Fibroblast of skin of left quadriceps (primary cell): ENCODE measurements at regions not wholly inside any gene's neighbourhood (a gene's known extent, or its start where the extent isn't known, plus 50 kb on each side); places are given as distances from the start of the nearest gene placed in this dataset.
"Not testable (repeated sequence)": the region's sequence is repeated elsewhere in the genome, so short reads cannot be mapped to it uniquely, and the experiment has no call there.

Experiments
- DNase-seq, 2 experiments: peaks; one replicate each; pipeline ENCODE4 v3.0.0-alpha.2; 2013; ENCODE audit warnings: low read depth in 2 of 2

DNA sequence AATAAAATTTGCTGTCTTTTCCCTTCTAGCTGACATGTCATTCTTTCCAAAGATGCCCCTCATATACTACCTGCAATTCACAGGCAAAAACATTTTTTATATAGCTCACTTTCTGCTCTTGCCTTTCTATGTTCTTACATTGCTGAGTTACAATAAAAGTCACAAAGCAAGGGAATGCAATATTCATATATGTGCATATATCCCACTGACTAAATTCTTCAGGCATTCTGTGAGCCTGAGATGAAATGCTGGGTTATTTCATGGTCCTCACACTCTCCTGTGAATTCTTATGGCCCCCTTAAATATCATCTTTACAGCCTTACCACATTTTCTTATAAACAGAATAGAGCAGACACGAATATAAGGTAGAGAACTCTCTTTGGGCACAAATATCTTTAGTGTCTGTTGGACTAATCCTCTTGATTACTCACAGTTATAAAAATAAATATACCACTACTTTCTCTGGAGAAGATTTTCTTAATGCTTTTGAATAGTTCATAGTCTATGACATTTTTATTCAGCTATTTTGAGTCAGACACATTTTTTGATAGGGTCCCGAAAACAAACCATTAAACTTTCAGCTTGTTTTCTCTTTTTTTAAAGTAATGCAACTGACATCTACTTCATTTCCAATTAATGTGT, 84.1 kb upstream of the H2AZ1 start:
- DNase-seq: no peak

DNA sequence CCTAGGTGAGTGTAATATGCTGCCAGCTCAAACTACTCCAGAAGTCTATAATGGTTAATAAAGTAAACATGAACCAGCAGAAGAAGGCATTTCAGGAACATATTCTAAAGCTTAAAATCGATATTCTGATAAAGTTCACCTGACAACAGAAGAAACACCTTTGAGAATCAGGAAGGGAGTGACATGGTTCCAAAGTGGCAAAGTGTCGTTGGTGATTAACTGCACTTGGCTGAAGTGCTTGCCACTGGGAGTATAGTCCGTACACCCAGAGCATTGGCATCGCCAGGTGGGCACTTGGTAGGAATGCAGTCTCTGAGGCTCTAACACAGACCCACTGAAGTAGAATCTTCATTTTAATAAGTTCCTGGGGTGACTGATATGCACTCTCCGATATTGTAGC, 76.0 kb upstream of the H2AZ1 start:
- DNase-seq: no peak

DNA sequence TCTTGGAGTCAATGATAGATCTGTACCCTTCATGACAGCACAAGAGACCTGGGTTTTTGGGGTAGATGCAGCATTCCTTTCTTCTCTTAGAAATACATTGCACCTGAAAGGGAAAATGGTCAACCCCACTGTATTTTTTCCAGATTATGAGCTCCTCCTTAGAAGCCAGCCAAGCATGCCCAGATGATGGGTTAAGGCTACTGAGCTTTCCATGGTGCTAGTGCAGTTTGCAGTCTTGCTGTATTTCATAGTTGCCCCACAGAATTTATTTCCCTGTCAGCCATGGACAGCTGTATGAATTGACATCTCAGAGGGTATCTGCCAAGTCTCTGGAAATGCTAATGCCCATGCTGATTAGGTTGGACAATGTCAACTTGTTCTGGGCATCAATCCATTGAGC, 73.7 kb upstream of the H2AZ1 start:
- DNase-seq: no peak

DNA sequence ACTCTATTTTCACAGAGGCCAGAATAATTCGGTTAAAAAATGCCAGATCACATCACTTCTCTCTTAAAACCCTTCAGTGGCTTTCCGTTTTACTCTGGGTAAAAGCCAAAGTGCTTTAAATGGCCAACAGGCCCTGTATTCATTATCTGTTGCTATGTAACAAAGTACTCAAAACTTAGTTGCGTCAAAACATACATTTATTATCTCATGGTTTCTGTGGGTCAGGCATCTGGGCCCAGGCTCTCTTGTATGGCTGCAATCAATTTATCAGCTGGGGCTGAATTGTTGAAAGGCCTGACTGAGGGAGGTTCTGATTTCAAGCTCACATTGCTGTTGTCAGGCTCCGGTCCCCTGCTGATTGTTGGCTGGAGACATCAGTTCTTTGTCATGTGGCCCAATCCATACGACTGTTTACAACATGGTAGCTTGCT, 72.7 kb upstream of the H2AZ1 start:
- DNase-seq: no peak

DNA sequence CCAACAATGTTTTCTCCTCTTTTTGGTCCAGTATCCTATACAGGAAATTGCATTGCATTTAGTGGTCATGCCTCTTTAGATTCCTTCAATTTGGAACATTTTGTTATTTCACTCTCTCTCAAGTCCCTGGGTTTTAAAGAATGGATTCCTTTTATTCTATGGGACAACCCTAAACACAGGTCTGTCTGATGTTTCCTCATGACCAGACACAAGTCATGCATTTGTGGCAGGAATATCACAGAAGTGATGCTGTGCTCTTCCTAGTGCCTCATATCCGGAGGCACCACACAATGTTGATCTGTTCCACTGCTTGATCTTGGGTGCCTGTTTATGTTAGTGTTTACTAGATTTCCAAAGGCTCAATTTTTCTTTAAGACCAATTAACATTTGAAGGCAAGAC, 69.7 kb upstream of the H2AZ1 start:
- no peak for DNase-seq

DNA sequence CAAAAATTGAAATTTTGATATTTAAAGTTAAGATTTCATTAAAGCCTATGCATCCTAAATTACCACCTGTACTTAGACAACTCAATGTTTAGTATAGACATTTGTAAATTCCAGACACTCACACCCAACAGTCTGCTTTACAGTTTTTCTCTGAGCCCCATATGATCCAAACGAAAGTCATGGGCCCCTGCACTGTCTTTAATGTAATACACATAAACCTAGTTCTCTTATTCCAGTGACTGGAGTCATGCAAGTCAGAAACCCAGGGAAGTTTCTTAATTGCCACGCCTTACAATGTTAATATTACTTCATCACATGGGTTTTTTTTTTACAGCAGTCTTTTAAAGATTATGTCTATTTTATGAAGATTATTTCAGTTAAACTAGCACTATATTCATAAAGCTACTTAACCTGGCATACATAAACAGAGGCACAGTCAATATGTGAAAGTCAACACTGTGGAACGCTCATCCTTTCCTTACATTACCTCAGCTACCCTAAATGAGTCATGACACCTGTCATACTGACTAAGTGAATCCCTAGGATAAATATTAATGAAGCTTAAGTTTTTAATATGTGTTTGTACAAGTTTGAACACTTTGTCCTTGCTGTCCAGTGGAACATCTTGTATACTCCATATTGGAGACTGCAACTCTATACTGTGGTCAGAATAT, 67.7 kb upstream of the H2AZ1 start:
- no peak for DNase-seq

DNA sequence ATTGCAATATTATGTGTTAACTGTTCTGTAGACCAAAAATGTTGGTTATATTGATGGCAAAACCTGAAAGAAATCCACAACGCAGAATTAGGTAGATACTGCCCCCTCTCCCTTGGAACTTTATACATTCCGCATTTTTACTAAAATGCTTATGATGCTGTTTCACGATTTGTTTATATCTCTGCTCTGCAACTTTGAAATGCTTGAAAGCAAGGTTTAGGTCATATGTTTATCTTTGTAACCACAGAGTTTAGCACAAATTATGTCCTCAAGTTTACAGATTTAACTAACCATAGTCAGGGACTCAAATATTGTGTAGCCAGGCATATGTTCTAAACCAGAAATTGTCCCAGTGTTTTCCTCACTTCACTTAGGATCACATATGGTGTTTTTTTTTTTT, 66.1 kb upstream of the H2AZ1 start:
- DNase-seq: no peak

DNA sequence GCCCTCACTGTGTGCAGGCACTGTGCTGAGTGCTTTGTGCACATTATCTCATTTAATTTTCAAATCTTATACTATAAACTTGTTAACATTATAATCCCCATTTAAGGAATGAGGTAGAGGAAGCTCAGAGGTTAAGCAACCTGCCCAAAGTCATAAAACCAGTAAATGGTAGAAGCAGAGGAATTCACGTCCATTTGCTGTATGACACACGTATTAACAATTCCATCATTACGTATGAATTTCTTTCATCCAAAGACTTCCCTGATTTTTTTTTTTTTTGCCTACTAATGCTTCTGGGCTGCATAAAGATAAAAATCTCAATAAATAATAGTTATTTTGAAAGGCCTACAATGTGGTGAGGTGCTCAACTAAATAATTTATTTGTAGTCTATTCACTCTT, 64.5 kb upstream of the H2AZ1 start:
- DNase-seq: no peak

DNA sequence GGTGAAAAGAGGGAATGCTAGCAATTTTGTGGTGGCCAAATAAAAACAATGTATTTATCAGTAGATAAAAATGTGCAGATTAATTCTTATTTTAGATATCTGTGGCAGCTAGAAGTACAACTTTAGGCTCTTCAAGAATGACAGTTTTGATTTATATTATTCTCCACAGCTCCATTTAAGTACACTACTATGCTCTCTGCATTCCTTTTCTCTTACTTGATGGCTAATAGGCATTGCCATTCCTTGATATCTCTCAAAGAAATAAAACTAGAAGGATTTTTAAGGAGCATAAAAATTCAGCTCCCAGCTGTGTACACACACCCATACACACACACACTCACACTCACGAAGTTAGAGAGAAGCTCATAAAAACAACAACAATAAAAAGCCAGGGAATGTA, 59.4 kb upstream of the H2AZ1 start:
- peak in 1 of 2 experiments; percentile 12 for DNase-seq

DNA sequence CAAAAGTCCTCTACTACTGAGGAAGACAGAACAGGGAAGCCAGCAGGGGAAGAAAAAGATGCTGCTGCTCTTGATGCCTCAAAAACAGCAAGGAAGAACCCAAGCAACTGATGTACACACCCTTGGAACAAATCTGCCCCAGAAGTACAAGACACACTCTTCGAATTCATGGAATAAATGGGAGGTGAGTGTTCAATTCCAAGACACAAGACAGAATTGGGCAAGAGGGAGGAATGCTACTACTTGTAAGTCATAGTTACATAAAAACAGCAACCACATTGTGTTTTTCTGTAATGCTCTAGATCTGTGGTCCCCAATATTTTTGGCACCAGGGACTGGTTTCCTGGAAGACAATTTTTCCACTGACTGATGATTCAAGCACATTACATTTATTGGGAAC, 58.0 kb upstream of the H2AZ1 start:
- peak in 1 of 2 experiments; percentile 36 for DNase-seq

DNA sequence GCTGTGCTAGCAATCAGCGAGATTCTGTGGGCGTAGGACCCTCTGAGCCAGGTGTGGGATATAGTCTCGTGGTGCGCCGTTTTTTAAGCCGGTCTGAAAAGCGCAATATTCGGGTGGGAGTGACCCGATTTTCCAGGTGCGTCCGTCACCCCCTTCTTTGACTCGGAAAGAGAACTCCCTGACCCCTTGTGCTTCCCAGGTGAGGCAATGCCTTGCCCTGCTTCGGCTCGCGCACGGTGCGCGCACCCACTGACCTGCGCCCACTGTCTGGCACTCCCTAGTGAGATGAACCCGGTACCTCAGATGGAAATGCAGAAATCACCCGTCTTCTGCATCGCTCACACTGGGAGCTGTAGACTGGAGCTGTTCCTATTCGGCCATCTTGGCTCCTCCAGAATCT, 56.1 kb upstream of the H2AZ1 start:
- not testable (repeated sequence) for DNase-seq
